HL-60 (cell line): ENCODE measurements at regions not wholly inside any gene's neighbourhood (a gene's known extent, or its start where the extent isn't known, plus 50 kb on each side); places are given as distances from the start of the nearest gene placed in this dataset.

ENCODE experiments used
- GABPA ChIP-seq: IDR thresholded peaks from 2 replicates; pipeline ENCODE4 v1.6.1; 2012; ENCODE audit warnings: low read depth
- POLR2AphosphoS5 ChIP-seq: IDR thresholded peaks from 2 replicates; pipeline ENCODE4 v1.6.1; 2012; ENCODE audit warnings: low read depth
- SPI1 ChIP-seq: IDR thresholded peaks from 2 replicates; pipeline ENCODE4 v1.6.1; 2012; ENCODE audit warnings: low read depth, mild to moderate bottlenecking, borderline replicate concordance
- TF ChIP-seq, protein P1 (sequence below): IDR thresholded peaks from one replicate; pipeline ENCODE4 v1.5.1; 2011; ENCODE audit warnings: low read length, control low read depth, inconsistent platforms; ENCODE audit not compliant: insufficient read depth
- TF ChIP-seq, protein P2 (sequence below): IDR thresholded peaks from 2 replicates; pipeline ENCODE4 v1.6.1; 2012; ENCODE audit warnings: low read depth; ENCODE audit not compliant: insufficient replicate concordance

DNA sequence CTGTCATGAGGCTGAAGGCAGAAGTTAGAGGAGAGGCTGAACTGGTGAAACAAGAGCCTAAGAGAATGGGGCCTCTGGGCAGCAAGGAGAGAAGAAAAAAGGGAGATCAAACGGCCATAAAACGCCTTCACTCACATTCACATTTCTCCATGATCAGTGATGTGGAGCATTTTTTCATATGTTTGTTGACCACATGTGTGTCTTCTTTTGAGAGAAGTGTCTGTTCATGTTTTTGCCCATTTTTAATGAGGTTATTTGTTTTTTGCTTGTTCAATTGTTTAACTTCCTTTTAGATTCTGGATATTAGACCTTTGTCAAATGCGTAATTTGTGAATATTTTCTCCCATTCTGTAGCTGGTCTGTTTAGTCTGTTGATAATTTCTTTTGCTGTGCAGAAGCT is 155.0 kb downstream of the TMEM26 start:
- TF ChIP-seq, protein P1, sequence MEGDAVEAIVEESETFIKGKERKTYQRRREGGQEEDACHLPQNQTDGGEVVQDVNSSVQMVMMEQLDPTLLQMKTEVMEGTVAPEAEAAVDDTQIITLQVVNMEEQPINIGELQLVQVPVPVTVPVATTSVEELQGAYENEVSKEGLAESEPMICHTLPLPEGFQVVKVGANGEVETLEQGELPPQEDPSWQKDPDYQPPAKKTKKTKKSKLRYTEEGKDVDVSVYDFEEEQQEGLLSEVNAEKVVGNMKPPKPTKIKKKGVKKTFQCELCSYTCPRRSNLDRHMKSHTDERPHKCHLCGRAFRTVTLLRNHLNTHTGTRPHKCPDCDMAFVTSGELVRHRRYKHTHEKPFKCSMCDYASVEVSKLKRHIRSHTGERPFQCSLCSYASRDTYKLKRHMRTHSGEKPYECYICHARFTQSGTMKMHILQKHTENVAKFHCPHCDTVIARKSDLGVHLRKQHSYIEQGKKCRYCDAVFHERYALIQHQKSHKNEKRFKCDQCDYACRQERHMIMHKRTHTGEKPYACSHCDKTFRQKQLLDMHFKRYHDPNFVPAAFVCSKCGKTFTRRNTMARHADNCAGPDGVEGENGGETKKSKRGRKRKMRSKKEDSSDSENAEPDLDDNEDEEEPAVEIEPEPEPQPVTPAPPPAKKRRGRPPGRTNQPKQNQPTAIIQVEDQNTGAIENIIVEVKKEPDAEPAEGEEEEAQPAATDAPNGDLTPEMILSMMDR: no peak
- TF ChIP-seq, protein P2, sequence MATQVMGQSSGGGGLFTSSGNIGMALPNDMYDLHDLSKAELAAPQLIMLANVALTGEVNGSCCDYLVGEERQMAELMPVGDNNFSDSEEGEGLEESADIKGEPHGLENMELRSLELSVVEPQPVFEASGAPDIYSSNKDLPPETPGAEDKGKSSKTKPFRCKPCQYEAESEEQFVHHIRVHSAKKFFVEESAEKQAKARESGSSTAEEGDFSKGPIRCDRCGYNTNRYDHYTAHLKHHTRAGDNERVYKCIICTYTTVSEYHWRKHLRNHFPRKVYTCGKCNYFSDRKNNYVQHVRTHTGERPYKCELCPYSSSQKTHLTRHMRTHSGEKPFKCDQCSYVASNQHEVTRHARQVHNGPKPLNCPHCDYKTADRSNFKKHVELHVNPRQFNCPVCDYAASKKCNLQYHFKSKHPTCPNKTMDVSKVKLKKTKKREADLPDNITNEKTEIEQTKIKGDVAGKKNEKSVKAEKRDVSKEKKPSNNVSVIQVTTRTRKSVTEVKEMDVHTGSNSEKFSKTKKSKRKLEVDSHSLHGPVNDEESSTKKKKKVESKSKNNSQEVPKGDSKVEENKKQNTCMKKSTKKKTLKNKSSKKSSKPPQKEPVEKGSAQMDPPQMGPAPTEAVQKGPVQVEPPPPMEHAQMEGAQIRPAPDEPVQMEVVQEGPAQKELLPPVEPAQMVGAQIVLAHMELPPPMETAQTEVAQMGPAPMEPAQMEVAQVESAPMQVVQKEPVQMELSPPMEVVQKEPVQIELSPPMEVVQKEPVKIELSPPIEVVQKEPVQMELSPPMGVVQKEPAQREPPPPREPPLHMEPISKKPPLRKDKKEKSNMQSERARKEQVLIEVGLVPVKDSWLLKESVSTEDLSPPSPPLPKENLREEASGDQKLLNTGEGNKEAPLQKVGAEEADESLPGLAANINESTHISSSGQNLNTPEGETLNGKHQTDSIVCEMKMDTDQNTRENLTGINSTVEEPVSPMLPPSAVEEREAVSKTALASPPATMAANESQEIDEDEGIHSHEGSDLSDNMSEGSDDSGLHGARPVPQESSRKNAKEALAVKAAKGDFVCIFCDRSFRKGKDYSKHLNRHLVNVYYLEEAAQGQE: no peak
- TF ChIP-seq SPI1 (no peak), POLR2AphosphoS5 (no peak), GABPA (no peak)
